Mesendoderm (in vitro differentiated cells): ENCODE measurements at regions not wholly inside any gene's neighbourhood (a gene's known extent, or its start where the extent isn't known, plus 50 kb on each side); places are given as distances from the start of the nearest gene placed in this dataset.
A peak's percentile ranks its signal among the peaks of the same experiment; 100 is the strongest.

Experiments used
- DNase-seq: peaks from one replicate; pipeline ENCODE4 v3.0.0; 2013
- H2AK5ac ChIP-seq: 2 replicates; pipeline ENCODE4 v1.6.1; 2013; ENCODE audit warnings: low read length, inconsistent platforms
- H2BK120ac ChIP-seq: 2 replicates; pipeline ENCODE4 v1.6.1; 2013; ENCODE audit warnings: low read depth, mild to moderate bottlenecking, low read length, moderate library complexity, mixed read lengths
- H2BK15ac ChIP-seq: replicated peaks from 2 replicates; pipeline ENCODE4 v1.6.1; 2013; ENCODE audit warnings: low read depth, mild to moderate bottlenecking, moderate library complexity
- H2BK5ac ChIP-seq: 2 replicates; pipeline ENCODE4 v1.6.1; 2013; ENCODE audit warnings: low read length, inconsistent platforms
- H3K18ac ChIP-seq: 2 replicates; pipeline ENCODE4 v1.6.1; 2013; ENCODE audit warnings: mild to moderate bottlenecking, low read length, mixed read lengths
- H3K23ac ChIP-seq: one replicate; pipeline ENCODE4 v1.6.1; 2013; ENCODE audit warnings: low read length
- H3K27ac ChIP-seq: 2 replicates; pipeline ENCODE4 v1.5.1; 2013; ENCODE audit warnings: low read depth, mild to moderate bottlenecking, inconsistent platforms, low read length, moderate library complexity
- H3K27me3 ChIP-seq: 2 replicates; pipeline ENCODE4 v1.6.1; 2013; ENCODE audit warnings: low read length, control low read depth, mild to moderate bottlenecking, inconsistent platforms; ENCODE audit not compliant: insufficient read depth, poor library complexity
- H3K36me3 ChIP-seq: 2 replicates; pipeline ENCODE4 v1.6.1; 2013; ENCODE audit warnings: low read length, inconsistent platforms; ENCODE audit not compliant: control insufficient read depth, insufficient read depth
- H3K4ac ChIP-seq: one replicate; pipeline ENCODE4 v1.6.1; 2013; ENCODE audit warnings: low read depth, mild to moderate bottlenecking, low read length, moderate library complexity
- H3K4me1 ChIP-seq: 2 replicates; pipeline ENCODE4 v1.6.1; 2013; ENCODE audit warnings: low read depth, low read length, inconsistent platforms; ENCODE audit not compliant: control insufficient read depth
- H3K4me2 ChIP-seq: 2 replicates; pipeline ENCODE4 v1.6.1; 2013; ENCODE audit warnings: low read length
- H3K4me3 ChIP-seq: 2 replicates; pipeline ENCODE4 v1.5.1; 2013; ENCODE audit warnings: mild to moderate bottlenecking, low read length
- H3K56ac ChIP-seq: one replicate; pipeline ENCODE4 v1.6.1; 2013; ENCODE audit warnings: low read length
- H3K79me1 ChIP-seq: 2 replicates; pipeline ENCODE4 v1.6.1; 2013; ENCODE audit warnings: low read length, inconsistent platforms
- H3K79me2 ChIP-seq: 2 replicates; pipeline ENCODE4 v1.6.1; 2013; ENCODE audit warnings: mild to moderate bottlenecking, low read length; ENCODE audit not compliant: control insufficient read depth, insufficient read depth
- H3K9ac ChIP-seq: 2 replicates; pipeline ENCODE4 v1.6.1; 2013; ENCODE audit warnings: low read length, inconsistent platforms
- H4K5ac ChIP-seq: one replicate; pipeline ENCODE4 v1.6.1; 2013; ENCODE audit warnings: low read length
- H4K8ac ChIP-seq: one replicate; pipeline ENCODE4 v1.6.1; 2013; ENCODE audit warnings: low read depth, mild to moderate bottlenecking, control low read depth, low read length, moderate library complexity
- WGBS: extraction: QIAGEN DNeasy Blood & Tissue Kit; methylation state at CpG from one replicate; pipeline ENCODE4 v1.1.7; 2013; ENCODE audit warnings: low lambda C conversion rate, missing lambda C conversion rate; ENCODE audit not compliant: insufficient coverage; ENCODE audit errors: extremely low coverage; 5-methylcytosine and 5-hydroxymethylcytosine counted together

GRCh38 chr7:88095-88926 lies 104.1 kb upstream of the FAM20C start:
- peak; percentile 44 for DNase-seq
- no peak overlapping the region for H3K9ac ChIP-seq
- no peak overlapping the region for H4K5ac ChIP-seq
- no CpG with 5 or more reads among the region's 27 CpGs for WGBS
- H2BK5ac ChIP-seq: no peak overlapping the region
- peaks cover 3% of the 10 kb centered on the region for H3K4me1 ChIP-seq
- no peak overlapping the region for H2AK5ac ChIP-seq
- H3K18ac ChIP-seq: no peak overlapping the region
- H3K4me3 ChIP-seq: no peak overlapping the region
- no peak overlapping the region for H3K56ac ChIP-seq
- H2BK15ac ChIP-seq: no peak overlapping the region
- no peak overlapping the region for H4K8ac ChIP-seq
- no peak overlapping the region for H3K4me2 ChIP-seq
- no peak overlapping the region for H2BK120ac ChIP-seq
- H3K79me2 ChIP-seq: no peaks in the 10 kb centered on the region
- H3K27me3 ChIP-seq: no peaks in the 10 kb centered on the region
- H3K79me1 ChIP-seq: no peaks in the 10 kb centered on the region
- H3K27ac ChIP-seq: no peak overlapping the region
- no peak overlapping the region for H3K4ac ChIP-seq
- H3K36me3 ChIP-seq: no peaks in the 10 kb centered on the region
- H3K23ac ChIP-seq: no peak overlapping the region

GRCh38 chr7:88927-89231 lies 103.5 kb upstream of the FAM20C start:
- H2AK5ac ChIP-seq: no peak overlapping the region
- H3K9ac ChIP-seq: no peak overlapping the region
- H2BK5ac ChIP-seq: no peak overlapping the region
- H3K23ac ChIP-seq: no peak overlapping the region
- no peaks in the 10 kb centered on the region for H3K27me3 ChIP-seq
- no peak for DNase-seq
- no peak overlapping the region for H3K4ac ChIP-seq
- H3K4me3 ChIP-seq: no peak overlapping the region
- WGBS: no CpG with 5 or more reads among the region's 6 CpGs
- no peak overlapping the region for H3K4me2 ChIP-seq
- no peak overlapping the region for H3K27ac ChIP-seq
- H3K18ac ChIP-seq: no peak overlapping the region
- no peak overlapping the region for H3K56ac ChIP-seq
- H3K79me2 ChIP-seq: no peaks in the 10 kb centered on the region
- no peak overlapping the region for H2BK15ac ChIP-seq
- H3K79me1 ChIP-seq: no peaks in the 10 kb centered on the region
- H3K36me3 ChIP-seq: no peaks in the 10 kb centered on the region
- H2BK120ac ChIP-seq: no peak overlapping the region
- H4K5ac ChIP-seq: no peak overlapping the region
- H3K4me1 ChIP-seq: peaks cover 3% of the 10 kb centered on the region
- H4K8ac ChIP-seq: no peak overlapping the region

GRCh38 chr7:89232-90019 lies 102.9 kb upstream of the FAM20C start:
- no peak overlapping the region for H4K8ac ChIP-seq
- no peak overlapping the region for H3K4ac ChIP-seq
- H3K79me1 ChIP-seq: no peaks in the 10 kb centered on the region
- no peak overlapping the region for H3K56ac ChIP-seq
- H3K9ac ChIP-seq: no peak overlapping the region
- H3K4me1 ChIP-seq: peaks cover 3% of the 10 kb centered on the region
- H3K18ac ChIP-seq: no peak overlapping the region
- DNase-seq: no peak
- H3K23ac ChIP-seq: no peak overlapping the region
- no peaks in the 10 kb centered on the region for H3K36me3 ChIP-seq
- no peaks in the 10 kb centered on the region for H3K79me2 ChIP-seq
- H4K5ac ChIP-seq: no peak overlapping the region
- no peak overlapping the region for H3K4me2 ChIP-seq
- no peak overlapping the region for H2BK5ac ChIP-seq
- H3K4me3 ChIP-seq: no peak overlapping the region
- H2AK5ac ChIP-seq: peak overlapping the region; percentile 14
- H3K27ac ChIP-seq: no peak overlapping the region
- no peaks in the 10 kb centered on the region for H3K27me3 ChIP-seq
- no peak overlapping the region for H2BK120ac ChIP-seq
- no peak overlapping the region for H2BK15ac ChIP-seq
- WGBS: no CpG with 5 or more reads among the region's 9 CpGs

- H3K79me2 ChIP-seq: no peaks in the 10 kb centered on the region
- no peak overlapping the region for H3K9ac ChIP-seq
- no peak overlapping the region for H4K8ac ChIP-seq
- H2BK5ac ChIP-seq: no peak overlapping the region
- no peak for DNase-seq
- no peaks in the 10 kb centered on the region for H3K36me3 ChIP-seq
- H3K4me1 ChIP-seq: peaks cover 3% of the 10 kb centered on the region
- no peak overlapping the region for H3K4me3 ChIP-seq
- no peak overlapping the region for H2BK120ac ChIP-seq
- no peak overlapping the region for H3K27ac ChIP-seq
- no peak overlapping the region for H4K5ac ChIP-seq
- no peak overlapping the region for H3K23ac ChIP-seq
- H3K27me3 ChIP-seq: no peaks in the 10 kb centered on the region
- no peak overlapping the region for H2BK15ac ChIP-seq
- H3K4me2 ChIP-seq: no peak overlapping the region
- WGBS: no CpG with 5 or more reads among the region's 13 CpGs
- no peaks in the 10 kb centered on the region for H3K79me1 ChIP-seq
- H3K56ac ChIP-seq: no peak overlapping the region
- H3K4ac ChIP-seq: no peak overlapping the region
- peak overlapping the region; percentile 37 for H2AK5ac ChIP-seq
- no peak overlapping the region for H3K18ac ChIP-seq
Measured at GRCh38 chr7:90111-91063, 102.0 kb upstream of the FAM20C start.

- DNase-seq: no peak
- Histone ChIP-seq H2BK5ac (no peak overlapping the region), H3K18ac (no peak overlapping the region), H3K79me2 (no peaks in the 10 kb centered on the region), H3K56ac (peak overlapping the region; percentile 46), H2AK5ac (no peak overlapping the region), H3K36me3 (no peaks in the 10 kb centered on the region), H3K4ac (no peak overlapping the region), H3K27ac (no peak overlapping the region), H3K4me2 (no peak overlapping the region), H3K4me3 (no peak overlapping the region), H3K23ac (no peak overlapping the region), H3K4me1 (peaks cover 3% of the 10 kb centered on the region), H4K5ac (no peak overlapping the region), H2BK15ac (no peak overlapping the region), H2BK120ac (no peak overlapping the region), H4K8ac (no peak overlapping the region), H3K79me1 (no peaks in the 10 kb centered on the region), H3K27me3 (no peaks in the 10 kb centered on the region), H3K9ac (no peak overlapping the region)
- WGBS: no CpG with 5 or more reads among the region's 18 CpGs
Measured at GRCh38 chr7:91396-92175, 100.8 kb upstream of the FAM20C start.
